CD4-positive, alpha-beta memory T cell (primary cell): ENCODE measurements at regions not wholly inside any gene's neighbourhood (a gene's known extent, or its start where the extent isn't known, plus 50 kb on each side); places are given as distances from the start of the nearest gene placed in this dataset.

Experiments used
- CTCF ChIA-PET: fragments of 350-600 bp; sonication (Branson Sonifier 250); formaldehyde crosslinking; loops from one replicate; lab custom pipeline; 2021; ENCODE audit warnings: inconsistent platforms; ENCODE audit not compliant: partially characterized antibody; lab: Charles Lee
- POLR2A ChIA-PET: fragments of 350-600 bp; sonication (Branson Sonifier 250); formaldehyde crosslinking; loops from one replicate; lab custom pipeline; 2021; ENCODE audit not compliant: partially characterized antibody; lab: Charles Lee
- DNase-seq, 5 donors: peaks; one replicate each; pipeline versions ENCODE4 v3.0.0 to v3.0.0-alpha.2; 2020 to 2022; ENCODE audit warnings: mixed read lengths in 1 of 5
- H3K27ac ChIP-seq: one replicate; pipeline ENCODE4 v1.7.0; 2013; ENCODE audit warnings: low read depth, low read length
- H3K27me3 ChIP-seq: 2 replicates; pipeline ENCODE4 v1.7.0; 2013; ENCODE audit warnings: mild to moderate bottlenecking, low read length, moderate library complexity; ENCODE audit not compliant: insufficient read depth
- H3K36me3 ChIP-seq: 2 replicates; pipeline ENCODE4 v1.7.0; 2013; ENCODE audit warnings: mild to moderate bottlenecking, low read length, moderate library complexity; ENCODE audit not compliant: insufficient read depth
- H3K4me1 ChIP-seq: 2 replicates; pipeline ENCODE4 v1.7.0; 2013; ENCODE audit warnings: mild to moderate bottlenecking, low read length, moderate library complexity; ENCODE audit not compliant: insufficient read depth
- H3K4me3 ChIP-seq, 2 donors: one replicate each; pipeline ENCODE4 v1.7.0; 2013; ENCODE audit warnings: low read length in 2 of 2, mild to moderate bottlenecking in 1 of 2
- H3K9me3 ChIP-seq, 2 donors: one replicate each; pipeline ENCODE4 v1.7.0; 2013; ENCODE audit warnings: low read length in 2 of 2, control low read depth in 1 of 2; ENCODE audit not compliant: control insufficient read depth in 1 of 2
- H3K27ac Mint-ChIP-seq, 7 donors: one replicate each; pipeline ENCODE4 v1.8.0; 2020 to 2021; ENCODE audit warnings: mixed read lengths in 7 of 7, mild to moderate bottlenecking in 6 of 7, inconsistent platforms in 3 of 7, moderate library complexity in 3 of 7
- H3K27me3 Mint-ChIP-seq, 2 donors: one replicate each; pipeline ENCODE4 v1.8.0; 2020 to 2021; ENCODE audit warnings: mixed read lengths in 2 of 2
- H3K36me3 Mint-ChIP-seq, 2 donors: one replicate each; pipeline ENCODE4 v1.8.0; 2020 to 2021; ENCODE audit warnings: mixed read lengths in 2 of 2, inconsistent platforms in 1 of 2, mild to moderate bottlenecking in 1 of 2
- H3K4me1 Mint-ChIP-seq, 4 donors: one replicate each; pipeline ENCODE4 v1.8.0; 2020 to 2021; ENCODE audit warnings: mixed read lengths in 4 of 4, mild to moderate bottlenecking in 1 of 4
- H3K4me3 Mint-ChIP-seq, 8 donors: one replicate each; pipeline ENCODE4 v1.8.0; 2020 to 2021; ENCODE audit warnings: mixed read lengths in 8 of 8, mild to moderate bottlenecking in 7 of 8, moderate library complexity in 6 of 8, inconsistent platforms in 3 of 8
- H3K9me3 Mint-ChIP-seq, 8 donors: one replicate each; pipeline ENCODE4 v1.8.0; 2020 to 2021; ENCODE audit warnings: mixed read lengths in 8 of 8, mild to moderate bottlenecking in 5 of 8, inconsistent platforms in 3 of 8, moderate library complexity in 1 of 8
- intact Hi-C: fragments of 100-400 bp; cut with micrococcal nuclease; formaldehyde crosslinking; loops from one replicate; pipeline ENCODE4 v1.15.1; 2023

GRCh38 chr10:20616056-20616671, 280.9 kb downstream of the NEBL start:
- Mint-ChIP-seq H3K36me3 (no peaks in the 10 kb centered on the region), H3K4me1 (no peaks in the 10 kb centered on the region), H3K27ac (no peak overlapping the region), H3K9me3 (peaks cover 0 to 12% (median 1%) of the 10 kb centered on the region in 8 donors), H3K27me3 (no peaks in the 10 kb centered on the region), H3K4me3 (no peak overlapping the region)
- no peaks in the 10 kb centered on the region for H3K27me3 ChIP-seq
- intact Hi-C loops = no loop called here
- POLR2A ChIA-PET = no interaction called here
- no peaks in the 10 kb centered on the region for H3K4me1 ChIP-seq
- H3K36me3 ChIP-seq = no peaks in the 10 kb centered on the region
- no peak overlapping the region for H3K27ac ChIP-seq
- no peaks in the 10 kb centered on the region for H3K9me3 ChIP-seq
- DNase-seq = no peak
- no peak overlapping the region for H3K4me3 ChIP-seq
- CTCF ChIA-PET = no interaction called here

DNA sequence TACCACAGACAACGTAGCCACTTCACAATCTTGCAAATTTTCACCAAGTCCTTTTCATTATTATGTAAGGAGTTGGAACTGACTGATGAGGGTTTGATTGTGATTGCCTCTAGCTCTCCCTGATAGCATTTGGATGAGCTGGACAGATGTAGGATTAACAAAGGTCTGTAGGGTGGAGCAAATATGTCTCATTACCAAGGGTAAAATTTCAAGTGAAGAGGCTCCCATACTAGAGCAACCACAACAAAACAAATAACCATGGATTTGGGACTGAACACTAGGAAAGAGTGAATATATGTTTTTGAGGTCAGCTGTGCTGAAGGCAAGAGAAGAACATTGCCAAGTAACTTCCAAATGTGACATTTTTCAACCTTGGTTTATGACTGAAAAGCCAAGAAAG, 281.7 kb downstream of the NEBL start:
- Mint-ChIP-seq H3K27ac (no peak overlapping the region), H3K4me3 (no peak overlapping the region), H3K9me3 (peaks cover 0 to 12% (median 2%) of the 10 kb centered on the region in 8 donors), H3K27me3 (no peaks in the 10 kb centered on the region), H3K4me1 (no peaks in the 10 kb centered on the region), H3K36me3 (no peaks in the 10 kb centered on the region)
- no peaks in the 10 kb centered on the region for H3K36me3 ChIP-seq
- ChIA-PET POLR2A (no interaction called here), CTCF (no interaction called here)
- no peak overlapping the region for H3K27ac ChIP-seq
- no peak for DNase-seq
- H3K4me3 ChIP-seq = no peak overlapping the region
- H3K4me1 ChIP-seq = no peaks in the 10 kb centered on the region
- intact Hi-C loops = no loop called here
- no peaks in the 10 kb centered on the region for H3K27me3 ChIP-seq
- no peaks in the 10 kb centered on the region for H3K9me3 ChIP-seq

DNA sequence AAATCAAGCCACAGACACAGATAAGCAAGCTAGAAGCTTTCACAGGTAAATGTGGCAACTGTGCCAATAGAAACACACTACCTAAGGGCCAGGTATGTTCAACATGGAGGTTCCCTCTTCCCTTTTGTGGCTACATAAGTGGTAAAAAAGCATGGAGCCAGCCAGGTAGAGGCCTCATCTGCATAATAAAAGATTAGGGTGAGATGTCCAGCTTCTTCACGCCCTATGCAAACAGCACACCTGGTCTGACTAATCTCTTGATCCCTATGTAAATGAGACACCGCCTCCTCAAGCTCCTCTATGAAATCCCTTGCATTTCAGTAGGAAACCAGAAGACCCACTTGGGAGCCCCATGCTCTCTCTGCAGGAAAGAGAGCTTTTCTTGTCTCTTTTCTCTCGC, 282.2 kb downstream of the NEBL start:
- no peaks in the 10 kb centered on the region for H3K27me3 ChIP-seq
- Mint-ChIP-seq H3K4me3 (no peak overlapping the region), H3K27me3 (no peaks in the 10 kb centered on the region), H3K4me1 (no peaks in the 10 kb centered on the region), H3K9me3 (peaks cover 0 to 12% (median 2%) of the 10 kb centered on the region in 8 donors), H3K36me3 (no peaks in the 10 kb centered on the region), H3K27ac (no peak overlapping the region)
- no peaks in the 10 kb centered on the region for H3K4me1 ChIP-seq
- no peaks in the 10 kb centered on the region for H3K36me3 ChIP-seq
- no peak overlapping the region for H3K4me3 ChIP-seq
- ChIA-PET POLR2A (no interaction called here), CTCF (no interaction called here)
- no peak for DNase-seq
- intact Hi-C loops = no loop called here
- H3K9me3 ChIP-seq = no peaks in the 10 kb centered on the region
- H3K27ac ChIP-seq = no peak overlapping the region

DNA sequence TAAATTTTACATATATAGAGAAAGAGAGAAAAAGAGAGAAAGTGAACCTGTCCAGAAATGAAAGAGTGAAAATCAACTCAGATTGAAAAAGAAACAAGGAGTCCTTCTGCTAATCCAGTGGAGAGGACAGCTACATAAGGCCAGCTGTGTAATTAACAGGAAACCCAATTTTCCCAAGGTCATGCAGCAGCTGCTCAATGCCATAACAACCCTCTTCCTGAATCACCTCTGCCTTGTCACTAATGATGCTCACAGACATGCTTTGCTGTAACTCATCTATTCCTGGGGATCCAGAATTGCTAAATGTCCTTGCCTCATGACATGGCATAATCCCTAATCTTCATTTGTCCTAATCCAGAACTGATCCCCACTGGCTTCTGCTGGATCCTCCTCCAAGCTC, 288.6 kb downstream of the NEBL start:
- ChIA-PET POLR2A (no interaction called here), CTCF (no interaction called here)
- no peak overlapping the region for H3K27ac ChIP-seq
- Mint-ChIP-seq H3K4me3 (no peak overlapping the region), H3K36me3 (no peaks in the 10 kb centered on the region), H3K27me3 (no peaks in the 10 kb centered on the region), H3K9me3 (peaks cover 0 to 9% (median 2%) of the 10 kb centered on the region in 8 donors), H3K27ac (no peak overlapping the region), H3K4me1 (no peaks in the 10 kb centered on the region)
- no peaks in the 10 kb centered on the region for H3K36me3 ChIP-seq
- no peaks in the 10 kb centered on the region for H3K27me3 ChIP-seq
- H3K4me1 ChIP-seq = no peaks in the 10 kb centered on the region
- intact Hi-C loops = no loop called here
- no peaks in the 10 kb centered on the region for H3K9me3 ChIP-seq
- no peak for DNase-seq
- no peak overlapping the region for H3K4me3 ChIP-seq

GRCh38 chr10:20606985-20607384, 290.1 kb downstream of the NEBL start:
- Mint-ChIP-seq H3K4me1 (no peaks in the 10 kb centered on the region), H3K9me3 (peaks cover 0 to 13% (median 2%) of the 10 kb centered on the region in 8 donors), H3K36me3 (no peaks in the 10 kb centered on the region), H3K4me3 (no peak overlapping the region), H3K27ac (no peak overlapping the region), H3K27me3 (no peaks in the 10 kb centered on the region)
- POLR2A ChIA-PET = no interaction called here
- Histone ChIP-seq H3K27me3 (no peaks in the 10 kb centered on the region), H3K36me3 (no peaks in the 10 kb centered on the region), H3K4me1 (no peaks in the 10 kb centered on the region), H3K9me3 (no peaks in the 10 kb centered on the region), H3K27ac (no peak overlapping the region), H3K4me3 (no peak overlapping the region)
- DNase-seq = no peak
- intact Hi-C loops = no loop called here
- CTCF ChIA-PET = no interaction called here

DNA sequence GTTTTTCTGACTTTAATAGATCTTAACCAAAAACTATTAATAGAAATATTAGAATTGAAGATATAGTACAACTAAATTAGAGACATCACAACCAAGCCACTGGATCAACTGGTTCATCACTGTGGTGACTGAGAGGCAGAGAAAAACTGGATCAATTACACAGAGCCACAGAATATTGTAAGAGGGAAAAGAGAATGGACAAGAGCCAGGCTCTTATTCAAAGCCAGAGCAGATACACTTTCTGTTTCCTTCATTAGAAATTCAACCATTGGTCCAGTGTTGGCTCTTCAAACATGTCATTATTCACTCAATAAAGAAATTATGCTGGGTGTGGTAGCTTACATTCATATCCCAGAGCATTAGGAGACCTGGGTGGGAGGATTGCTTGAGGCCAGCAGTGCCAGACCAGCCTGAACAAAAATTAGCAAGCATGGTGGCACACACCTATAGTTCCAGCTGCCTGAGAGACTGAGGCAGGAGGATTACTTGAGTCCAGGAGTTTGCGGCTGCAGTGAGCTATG, 295.1 kb downstream of the NEBL start:
- no peak overlapping the region for H3K27ac ChIP-seq
- H3K4me1 ChIP-seq = no peaks in the 10 kb centered on the region
- no peak overlapping the region for H3K4me3 ChIP-seq
- H3K27me3 Mint-ChIP-seq = no peaks in the 10 kb centered on the region
- H3K36me3 ChIP-seq = no peaks in the 10 kb centered on the region
- intact Hi-C loops = no loop called here
- no peaks in the 10 kb centered on the region for H3K9me3 ChIP-seq
- H3K36me3 Mint-ChIP-seq = no peaks in the 10 kb centered on the region
- peaks cover 0 to 7% (median 2%) of the 10 kb centered on the region in 8 donors for H3K9me3 Mint-ChIP-seq
- no peak overlapping the region for H3K27ac Mint-ChIP-seq
- no peaks in the 10 kb centered on the region for H3K4me1 Mint-ChIP-seq
- ChIA-PET CTCF (no interaction called here), POLR2A (no interaction called here)
- DNase-seq = no peak
- H3K4me3 Mint-ChIP-seq = no peak overlapping the region
- H3K27me3 ChIP-seq = no peaks in the 10 kb centered on the region

GRCh38 chr10:20598590-20598989, 298.5 kb downstream of the NEBL start:
- no peak for DNase-seq
- no peak overlapping the region for H3K27ac Mint-ChIP-seq

More at GRCh38 chr10:20598590-20598989, 298.5 kb downstream of the NEBL start:
- Mint-ChIP-seq H3K4me1 (no peaks in the 10 kb centered on the region), H3K4me3 (no peak overlapping the region), H3K9me3 (peaks cover 0 to 5% (median 1%) of the 10 kb centered on the region in 8 donors), H3K36me3 (no peaks in the 10 kb centered on the region), H3K27me3 (no peaks in the 10 kb centered on the region)
- POLR2A ChIA-PET = no interaction called here
- H3K27me3 ChIP-seq = no peaks in the 10 kb centered on the region
- H3K36me3 ChIP-seq = no peaks in the 10 kb centered on the region
- H3K4me3 ChIP-seq = no peak overlapping the region
- intact Hi-C loops = no loop called here
- no peaks in the 10 kb centered on the region for H3K4me1 ChIP-seq
- no peaks in the 10 kb centered on the region for H3K9me3 ChIP-seq
- CTCF ChIA-PET = no interaction called here
- H3K27ac ChIP-seq = no peak overlapping the region
